Common myeloid progenitor, CD34-positive (primary cell): ENCODE measurements at regions not wholly inside any gene's neighbourhood (a gene's known extent, or its start where the extent isn't known, plus 50 kb on each side); places are given as distances from the start of the nearest gene placed in this dataset.
"Not testable (repeated sequence)": the region's sequence is repeated elsewhere in the genome, so short reads cannot be mapped to it uniquely, and the experiment has no call there.

ENCODE experiments used
- CTCF ChIA-PET: fragments of 350-600 bp; sonication (Branson Sonifier 250); formaldehyde crosslinking; loops from one replicate; lab custom pipeline; 2021; ENCODE audit warnings: antibody characterized with exemption; lab: Charles Lee
- POLR2A ChIA-PET: fragments of 350-600 bp; sonication (Branson Sonifier 250); formaldehyde crosslinking; loops from one replicate; lab custom pipeline; 2021; ENCODE audit warnings: antibody characterized with exemption; lab: Charles Lee
- DNase-seq, 3 donors: peaks; one replicate each; pipeline versions ENCODE4 v3.0.0 to v3.0.0-alpha.2; 2013
- H3K27ac ChIP-seq, 2 experiments: 1 replicate in 1 of 2; 2 replicates in 1 of 2; pipeline ENCODE4 v1.7.0; 2013; ENCODE audit warnings: inconsistent platforms in 2 of 2, low read length in 2 of 2, mild to moderate bottlenecking in 2 of 2, low read depth in 1 of 2, moderate library complexity in 1 of 2; ENCODE audit not compliant: severe bottlenecking in 2 of 2, insufficient read depth in 1 of 2, poor library complexity in 1 of 2
- H3K27me3 ChIP-seq, 5 experiments: replicated peaks in 2 of 5; 1 replicate in 3 of 5; 2 replicates in 2 of 5; pipeline versions ENCODE4 v1.6.1 to v1.7.0; 2013; ENCODE audit warnings: low read length in 4 of 5, mild to moderate bottlenecking in 2 of 5, moderate library complexity in 2 of 5, inconsistent platforms in 1 of 5; ENCODE audit not compliant: insufficient read depth in 5 of 5, control insufficient read depth in 4 of 5
- H3K36me3 ChIP-seq, 4 experiments: 1 replicate in 2 of 4; 2 replicates in 2 of 4; pipeline versions ENCODE4 v1.6.1 to v1.7.0; 2013; ENCODE audit warnings: low read length in 3 of 4, control low read depth in 1 of 4, mild to moderate bottlenecking in 1 of 4; ENCODE audit not compliant: control insufficient read depth in 4 of 4, insufficient read depth in 4 of 4
- H3K4me1 ChIP-seq, 4 experiments: 1 replicate in 3 of 4; 2 replicates in 1 of 4; pipeline versions ENCODE4 v1.6.1 to v1.7.1; 2013; ENCODE audit warnings: low read length in 3 of 4, mild to moderate bottlenecking in 3 of 4, control low read depth in 1 of 4, inconsistent platforms in 1 of 4, moderate library complexity in 1 of 4; ENCODE audit not compliant: control insufficient read depth in 4 of 4, insufficient read depth in 4 of 4; ENCODE audit errors: control extremely low read depth in 1 of 4
- H3K4me3 ChIP-seq, 7 experiments: 1 replicate in 4 of 7; 2 replicates in 3 of 7; pipeline versions ENCODE4 v1.5.1 to v1.7.0; 2013; ENCODE audit warnings: mild to moderate bottlenecking in 7 of 7, low read length in 6 of 7, moderate library complexity in 6 of 7, inconsistent platforms in 2 of 7, low read depth in 2 of 7, control low read depth in 1 of 7; ENCODE audit not compliant: insufficient read depth in 4 of 7, control insufficient read depth in 1 of 7; ENCODE audit errors: extremely low read depth in 1 of 7
- H3K9me3 ChIP-seq, 5 experiments: 1 replicate in 4 of 5; 2 replicates in 1 of 5; pipeline versions ENCODE4 v1.6.1 to v1.7.1; 2013; ENCODE audit warnings: low read length in 4 of 5, mild to moderate bottlenecking in 2 of 5, inconsistent platforms in 1 of 5, low read depth in 1 of 5, moderate library complexity in 1 of 5; ENCODE audit not compliant: control insufficient read depth in 4 of 5, insufficient read depth in 2 of 5; ENCODE audit errors: control extremely low read depth in 1 of 5
- WGBS: methylation state at CpG from one replicate; pipeline ENCODE4 v1.1.5; 2013; ENCODE audit not compliant: insufficient coverage; 5-methylcytosine and 5-hydroxymethylcytosine counted together

GRCh38 chr12:85623763-85624162 is 212.4 kb downstream of the RASSF9 start:
- CTCF ChIA-PET: interaction anchor here (1.2 to 1.4 kb wide), 2 partner anchors 14 to 21 kb away, joined by 3 read pairs; no protein-coding TSS in a partner anchor
- H3K27me3 ChIP-seq: no peaks in the 10 kb centered on the region
- H3K4me1 ChIP-seq: peaks cover 10 to 20% (median 14%) of the 10 kb centered on the region in 4 experiments
- no peak for DNase-seq
- H3K4me3 ChIP-seq: no peak overlapping the region
- POLR2A ChIA-PET: no interaction called here
- 83% methylated on average over 1 of the region's 2 CpGs for WGBS
- H3K36me3 ChIP-seq: no peaks in the 10 kb centered on the region
- H3K27ac ChIP-seq: no peak overlapping the region
- H3K9me3 ChIP-seq: peaks cover 0 to 3% (median 0%) of the 10 kb centered on the region in 5 experiments

- Histone ChIP-seq H3K9me3 (no peaks in the 10 kb centered on the region), H3K4me3 (no peak overlapping the region), H3K36me3 (no peaks in the 10 kb centered on the region), H3K27me3 (no peaks in the 10 kb centered on the region), H3K4me1 (peaks cover 10 to 20% (median 14%) of the 10 kb centered on the region in 4 experiments), H3K27ac (peak overlapping the region; percentile 59 to 80)
- CTCF ChIA-PET: no interaction called here
- DNase-seq: no peak
- WGBS: 100% methylated on average over 2 of the region's 2 CpGs
- POLR2A ChIA-PET: no interaction called here
Observed at GRCh38 chr12:85625467-85625866, 210.7 kb downstream of the RASSF9 start.

GRCh38 chr12:85626001-85626783 is 210.0 kb downstream of the RASSF9 start:
- POLR2A ChIA-PET: interaction anchor here (0.5 to 0.6 kb wide), 3 partner anchors 9 to 195 kb away, joined by 3 read pairs; no protein-coding TSS in a partner anchor
- CTCF ChIA-PET: interaction anchor here (1.2 kb wide), 1 partner anchor 25 kb away, joined by 3 read pairs; no protein-coding TSS in a partner anchor
- peak; percentile 80 to 95 (median 91) for DNase-seq
- Histone ChIP-seq H3K9me3 (no peaks in the 10 kb centered on the region), H3K36me3 (no peaks in the 10 kb centered on the region), H3K27ac (peak overlapping the region; percentile 61 to 80), H3K27me3 (no peaks in the 10 kb centered on the region), H3K4me3 (peak overlapping the region in 1 of 7 experiments; percentile 4), H3K4me1 (peaks cover 10 to 20% (median 14%) of the 10 kb centered on the region in 4 experiments)
- WGBS: 100% methylated on average over 1 of the region's 1 CpG

GRCh38 chr12:85626784-85627171 is 209.4 kb downstream of the RASSF9 start:
- WGBS: no CpG with 5 or more reads among the region's 1 CpG
- POLR2A ChIA-PET: interaction anchor here (0.6 kb wide), 1 partner anchor 9 kb away, joined by 3 read pairs; no protein-coding TSS in a partner anchor

GRCh38 chr12:85627584-85627983 is 208.6 kb downstream of the RASSF9 start:
- Histone ChIP-seq H3K4me3 (no peak overlapping the region), H3K36me3 (no peaks in the 10 kb centered on the region), H3K27me3 (no peaks in the 10 kb centered on the region), H3K27ac (peak overlapping the region in 1 of 2 experiments; percentile 80), H3K4me1 (peaks cover 10 to 26% (median 15%) of the 10 kb centered on the region in 4 experiments), H3K9me3 (no peaks in the 10 kb centered on the region)
- POLR2A ChIA-PET: no interaction called here
- DNase-seq: no peak
- WGBS: 100% methylated on average over 2 of the region's 2 CpGs
- CTCF ChIA-PET: interaction anchor here (0.6 kb wide), 1 partner anchor 51 kb away, joined by 3 read pairs; no protein-coding TSS in a partner anchor

More at GRCh38 chr12:85626784-85627171, 209.4 kb downstream of the RASSF9 start:
- no peaks in the 10 kb centered on the region for H3K9me3 ChIP-seq
- DNase-seq: no peak
- peak overlapping the region; percentile 61 to 80 for H3K27ac ChIP-seq
- peak overlapping the region in 1 of 7 experiments; percentile 4 for H3K4me3 ChIP-seq
- H3K27me3 ChIP-seq: no peaks in the 10 kb centered on the region
- CTCF ChIA-PET: interaction anchor here (1.2 kb wide), 1 partner anchor 25 kb away, joined by 3 read pairs; no protein-coding TSS in a partner anchor
- peaks cover 10 to 20% (median 14%) of the 10 kb centered on the region in 4 experiments for H3K4me1 ChIP-seq
- H3K36me3 ChIP-seq: no peaks in the 10 kb centered on the region

GRCh38 chr12:85628562-85628961 is 207.6 kb downstream of the RASSF9 start:
- CTCF ChIA-PET, POLR2A ChIA-PET, DNase-seq, H3K27me3 ChIP-seq, H3K4me3 ChIP-seq, H3K36me3 ChIP-seq, H3K27ac ChIP-seq, H3K9me3 ChIP-seq: not testable (repeated sequence)
- no CpG with 5 or more reads among the region's 2 CpGs for WGBS
- H3K4me1 ChIP-seq: peaks cover 10 to 26% (median 15%) of the 10 kb centered on the region in 4 experiments

- ChIA-PET CTCF (interaction anchor here (1.3 kb wide), 1 partner anchor 236 kb away, joined by 3 read pairs; no protein-coding TSS in a partner anchor), POLR2A (no interaction called here)
- no peaks in the 10 kb centered on the region for H3K27me3 ChIP-seq
- no peak overlapping the region for H3K27ac ChIP-seq
- 80% methylated on average over 1 of the region's 2 CpGs for WGBS
- no peaks in the 10 kb centered on the region for H3K36me3 ChIP-seq
- no peak for DNase-seq
- peaks cover 6 to 22% (median 13%) of the 10 kb centered on the region in 4 experiments for H3K4me1 ChIP-seq
- H3K4me3 ChIP-seq: no peak overlapping the region
- no peaks in the 10 kb centered on the region for H3K9me3 ChIP-seq
Observed at GRCh38 chr12:85630851-85631250, 205.4 kb downstream of the RASSF9 start.
